H1 (cell line): ENCODE measurements at regions not wholly inside any gene's neighbourhood (a gene's known extent, or its start where the extent isn't known, plus 50 kb on each side); places are given as distances from the start of the nearest gene placed in this dataset.

ENCODE experiments used
- CTCF ChIA-PET: fragments of 300-600 bp; sonication (Branson Sonifier 250); formaldehyde crosslinking; loops from one replicate; lab custom pipeline; 2021; ENCODE audit not compliant: partially characterized antibody; lab: Charles Lee
- POLR2A ChIA-PET: fragments of 300-600 bp; sonication (Branson Sonifier 250); formaldehyde crosslinking; loops from one replicate; lab custom pipeline; 2021; ENCODE audit warnings: inconsistent platforms; ENCODE audit not compliant: partially characterized antibody; lab: Charles Lee
- DNase-seq, 2 experiments: peaks; one replicate each; pipeline versions ENCODE4 v3.0.0 to v3.0.0-alpha.2; 2010 to 2022; ENCODE audit warnings: low spot score in 2 of 2, low read depth in 1 of 2, mixed read lengths in 1 of 2
- FAIRE-seq: peaks from 2 replicates; lab custom pipeline; 2011; peaks lifted over from hg19 to GRCh38; lab: Jason Lieb, UNC
- H2AFZ ChIP-seq: 2 replicates; pipeline ENCODE4 v1.8.1; 2012; ENCODE audit warnings: low read length, inconsistent platforms
- H2AK5ac ChIP-seq: 2 replicates; pipeline ENCODE4 v1.6.1; 2013; ENCODE audit warnings: low read depth, low read length
- H2BK120ac ChIP-seq: replicated peaks from 2 replicates; pipeline ENCODE3; 2013; ENCODE audit warnings: low read depth, low read length, inconsistent platforms
- H2BK12ac ChIP-seq: 2 replicates; pipeline ENCODE4 v1.6.1; 2013; ENCODE audit warnings: low read depth, low read length
- H2BK15ac ChIP-seq: 2 replicates; pipeline ENCODE4 v1.6.1; 2013; ENCODE audit warnings: low read length
- H2BK20ac ChIP-seq: 2 replicates; pipeline ENCODE4 v1.6.1; 2013; ENCODE audit warnings: low read length
- H2BK5ac ChIP-seq: 2 replicates; pipeline ENCODE4 v1.6.1; 2013; ENCODE audit warnings: low read depth, low read length
- H3K14ac ChIP-seq: 2 replicates; pipeline ENCODE4 v1.6.1; 2013; ENCODE audit warnings: inconsistent platforms; ENCODE audit not compliant: insufficient read length
- H3K18ac ChIP-seq: 2 replicates; pipeline ENCODE4 v1.6.1; 2013; ENCODE audit warnings: low read length; ENCODE audit errors: extremely low read depth
- H3K23ac ChIP-seq: 2 replicates; pipeline ENCODE4 v1.6.1; 2013; ENCODE audit warnings: inconsistent platforms; ENCODE audit not compliant: insufficient read length
- H3K23me2 ChIP-seq: 2 replicates; pipeline ENCODE4 v1.6.1; 2013; ENCODE audit warnings: low read depth, low read length
- H3K27ac ChIP-seq: 2 replicates; pipeline ENCODE4 v1.6.1; 2011; ENCODE audit warnings: low read depth, low read length, inconsistent platforms
- H3K27me3 ChIP-seq, 4 experiments: replicated peaks in 1 of 4; 1 replicate in 1 of 4; 2 replicates in 3 of 4; pipeline versions ENCODE4 v1.6.1 to v1.8.1; 2011 to 2013; ENCODE audit warnings: low read length in 3 of 4, mild to moderate bottlenecking in 3 of 4, inconsistent platforms in 2 of 4, mixed read lengths in 2 of 4, moderate library complexity in 1 of 4; ENCODE audit not compliant: control insufficient read depth in 3 of 4, insufficient read depth in 3 of 4; ENCODE audit errors: extremely low read depth in 1 of 4
- H3K36me3 ChIP-seq, 4 experiments: 2 replicates each; pipeline versions ENCODE4 v1.6.1 to v1.8.1; 2011 to 2013; ENCODE audit warnings: mild to moderate bottlenecking in 4 of 4, low read length in 3 of 4, moderate library complexity in 2 of 4, control low read depth in 1 of 4, inconsistent platforms in 1 of 4; ENCODE audit not compliant: insufficient read depth in 4 of 4, control insufficient read depth in 2 of 4
- H3K4ac ChIP-seq: replicated peaks from 2 replicates; pipeline ENCODE3; 2013; ENCODE audit warnings: low read length, low read depth, mixed read lengths, inconsistent platforms; ENCODE audit not compliant: insufficient read length
- H3K4me1 ChIP-seq, 4 experiments: replicated peaks in 1 of 4; 1 replicate in 1 of 4; 2 replicates in 3 of 4; pipeline versions ENCODE4 v1.6.1 to v1.8.1; 2011 to 2013; ENCODE audit warnings: low read length in 3 of 4, inconsistent platforms in 2 of 4, mixed read lengths in 1 of 4; ENCODE audit not compliant: insufficient read depth in 4 of 4, control insufficient read depth in 3 of 4
- H3K4me2 ChIP-seq, 2 experiments: 2 replicates each; pipeline versions ENCODE4 v1.6.1 to v1.8.1; 2011 to 2013; ENCODE audit warnings: low read depth in 2 of 2, low read length in 2 of 2, control low read depth in 1 of 2, inconsistent platforms in 1 of 2, mild to moderate bottlenecking in 1 of 2; ENCODE audit not compliant: insufficient read depth in 1 of 2
- H3K4me3 ChIP-seq, 4 experiments: fragments of 200-600, 300-600 bp in 1 of 4; sonication (generic), shearing (Covaris generic), sonication (Bioruptor Twin) in 1 of 4; 2 replicates each; pipeline versions ENCODE4 v1.5.1 to v1.8.1; 2011 to 2016; ENCODE audit warnings: low read length in 4 of 4, low read depth in 3 of 4, control low read depth in 2 of 4, inconsistent platforms in 2 of 4, mild to moderate bottlenecking in 2 of 4, mixed read lengths in 1 of 4, moderate library complexity in 1 of 4; ENCODE audit not compliant: insufficient read depth in 2 of 4; ENCODE audit errors: extremely low read depth in 1 of 4
- H3K56ac ChIP-seq: replicated peaks from 2 replicates; pipeline ENCODE3; 2013; ENCODE audit warnings: low read depth, mild to moderate bottlenecking, mixed read lengths, low read length, inconsistent platforms; ENCODE audit not compliant: insufficient read length
- H3K79me1 ChIP-seq: 2 replicates; pipeline ENCODE4 v1.6.1; 2013; ENCODE audit warnings: low read depth, low read length, control low read depth
- H3K79me2 ChIP-seq, 2 experiments: 2 replicates each; pipeline versions ENCODE4 v1.6.1 to v1.8.1; 2012 to 2013; ENCODE audit warnings: low read length in 2 of 2, mild to moderate bottlenecking in 2 of 2, inconsistent platforms in 1 of 2; ENCODE audit not compliant: insufficient read depth in 2 of 2, control insufficient read depth in 1 of 2
- H3K9ac ChIP-seq, 4 experiments: replicated peaks in 1 of 4; 1 replicate in 1 of 4; 2 replicates in 3 of 4; pipeline versions ENCODE4 v1.6.1 to v1.8.1; 2011 to 2013; ENCODE audit warnings: low read depth in 3 of 4, low read length in 3 of 4, control low read depth in 2 of 4, mild to moderate bottlenecking in 2 of 4, moderate library complexity in 2 of 4, inconsistent platforms in 1 of 4; ENCODE audit errors: extremely low read depth in 1 of 4
- H3K9me3 ChIP-seq, 2 experiments: 2 replicates each; pipeline versions ENCODE4 v1.6.1 to v1.8.1; 2012 to 2013; ENCODE audit warnings: mild to moderate bottlenecking in 2 of 2, moderate library complexity in 2 of 2, control low read depth in 1 of 2, inconsistent platforms in 1 of 2, low read depth in 1 of 2, low read length in 1 of 2, mixed read lengths in 1 of 2; ENCODE audit not compliant: insufficient read depth in 2 of 2
- H4K20me1 ChIP-seq, 2 experiments: replicated peaks in 1 of 2; 2 replicates each; pipeline versions ENCODE3 to v1.8.1; 2011 to 2013; ENCODE audit warnings: inconsistent platforms in 2 of 2, low read length in 2 of 2, mild to moderate bottlenecking in 1 of 2; ENCODE audit not compliant: insufficient read depth in 2 of 2, control insufficient read depth in 1 of 2
- H4K5ac ChIP-seq: 2 replicates; pipeline ENCODE4 v1.6.1; 2013; ENCODE audit warnings: low read length, low read depth, mixed read lengths, inconsistent platforms; ENCODE audit not compliant: insufficient read length
- H4K8ac ChIP-seq: 2 replicates; pipeline ENCODE4 v1.8.0; 2013; ENCODE audit warnings: mild to moderate bottlenecking, moderate library complexity, low read length, inconsistent platforms; ENCODE audit not compliant: insufficient read depth; ENCODE audit errors: extremely low read depth
- H4K91ac ChIP-seq: replicated peaks from 2 replicates; pipeline ENCODE3; 2013; ENCODE audit warnings: low read length, mixed read lengths, inconsistent platforms; ENCODE audit not compliant: insufficient read length
- BRCA1 ChIP-seq: IDR thresholded peaks from 2 replicates; pipeline ENCODE4 v1.6.1; 2012; ENCODE audit warnings: low read depth, low read length, improper control_type of control experiment
- CBX8 ChIP-seq: fragments of 300-800, 300-1000 bp; sonication (generic); IDR thresholded peaks from 2 replicates; pipeline ENCODE4 v1.7.1; 2016; ENCODE audit warnings: low read depth, low read length, borderline replicate concordance
- CEBPB ChIP-seq: IDR thresholded peaks from 2 replicates; pipeline ENCODE4 v1.6.1; 2012; ENCODE audit warnings: low read depth, low read length
- CREB1 ChIP-seq: IDR thresholded peaks from 2 replicates; pipeline ENCODE4 v1.6.1; 2012; ENCODE audit warnings: inconsistent platforms
- CTBP2 ChIP-seq: IDR thresholded peaks from 2 replicates; pipeline ENCODE4 v1.7.0; 2011; ENCODE audit warnings: borderline replicate concordance, mild to moderate bottlenecking, moderate library complexity, mixed read lengths, low read length; ENCODE audit not compliant: insufficient read depth, insufficient read length
- EP300 ChIP-seq, 2 experiments: IDR thresholded peaks; 1 replicate in 1 of 2; 2 replicates in 1 of 2; pipeline ENCODE4 v1.6.1; 2011 to 2012; ENCODE audit warnings: low read depth in 2 of 2, low read length in 2 of 2, mild to moderate bottlenecking in 2 of 2, borderline replicate concordance in 1 of 2, inconsistent platforms in 1 of 2, moderate library complexity in 1 of 2
- HDAC2 ChIP-seq, 2 experiments: fragments of 300-600 bp in 1 of 2; sonication (generic) in 1 of 2; IDR thresholded peaks; 2 replicates each; pipeline ENCODE4 v1.6.1; 2011 to 2012; ENCODE audit warnings: low read depth in 2 of 2, low read length in 2 of 2, mild to moderate bottlenecking in 2 of 2, moderate library complexity in 2 of 2, borderline replicate concordance in 1 of 2, inconsistent platforms in 1 of 2
- KDM1A ChIP-seq: fragments of 200-600, 300-600 bp; sonication (generic); IDR thresholded peaks from 2 replicates; pipeline ENCODE4 v1.7.1; 2016; ENCODE audit warnings: mild to moderate bottlenecking, low read length, borderline replicate concordance
- NRF1 ChIP-seq: IDR thresholded peaks from 2 replicates; pipeline ENCODE4 v1.6.1; 2011; ENCODE audit warnings: mild to moderate bottlenecking, low read depth, low read length, improper control_type of control experiment
- PHF8 ChIP-seq: fragments of 200-600 bp; sonication (generic); conservative IDR thresholded peaks from 2 replicates; pipeline ENCODE4 v1.7.1; 2012; ENCODE audit warnings: low read depth, mild to moderate bottlenecking, inconsistent platforms, low read length, moderate library complexity
- SIX5 ChIP-seq: IDR thresholded peaks from 2 replicates; pipeline ENCODE4 v1.6.1; 2011; ENCODE audit warnings: mild to moderate bottlenecking, low read depth, low read length
- SUZ12 ChIP-seq: fragments of 200-600 bp; sonication (generic); IDR thresholded peaks from 2 replicates; pipeline ENCODE4 v1.6.1; 2012; ENCODE audit warnings: mild to moderate bottlenecking, inconsistent platforms, low read length, moderate library complexity, mixed read lengths
- TAF7 ChIP-seq: optimal IDR thresholded peaks from 2 replicates; pipeline ENCODE3; 2011; ENCODE audit warnings: low read depth, mild to moderate bottlenecking, inconsistent platforms, low read length, moderate library complexity, borderline replicate concordance
- TEAD4 ChIP-seq: IDR thresholded peaks from 2 replicates; pipeline ENCODE4 v1.6.1; 2012; ENCODE audit warnings: low read depth, low read length, inconsistent platforms, mixed read lengths
- WGBS, 2 experiments: shearing (Covaris generic) in 1 of 2; methylation state at CpG; one replicate each; pipeline versions ENCODE4 v1.1.6 to v1.1.7; 2013 to 2015; ENCODE audit warnings: low lambda C conversion rate in 2 of 2, mixed read lengths in 2 of 2, inconsistent platforms in 1 of 2, low coverage in 1 of 2, missing lambda C conversion rate in 1 of 2; ENCODE audit not compliant: insufficient replicate concordance in 2 of 2, insufficient coverage in 1 of 2, insufficient read length in 1 of 2; ENCODE audit errors: extremely low coverage in 1 of 2, missing lambda C conversion rate in 1 of 2; 5-methylcytosine and 5-hydroxymethylcytosine counted together
- TF ChIP-seq, protein P1 (sequence below): IDR thresholded peaks from 2 replicates; pipeline ENCODE4 v1.6.1; 2012; ENCODE audit warnings: inconsistent platforms

DNA sequence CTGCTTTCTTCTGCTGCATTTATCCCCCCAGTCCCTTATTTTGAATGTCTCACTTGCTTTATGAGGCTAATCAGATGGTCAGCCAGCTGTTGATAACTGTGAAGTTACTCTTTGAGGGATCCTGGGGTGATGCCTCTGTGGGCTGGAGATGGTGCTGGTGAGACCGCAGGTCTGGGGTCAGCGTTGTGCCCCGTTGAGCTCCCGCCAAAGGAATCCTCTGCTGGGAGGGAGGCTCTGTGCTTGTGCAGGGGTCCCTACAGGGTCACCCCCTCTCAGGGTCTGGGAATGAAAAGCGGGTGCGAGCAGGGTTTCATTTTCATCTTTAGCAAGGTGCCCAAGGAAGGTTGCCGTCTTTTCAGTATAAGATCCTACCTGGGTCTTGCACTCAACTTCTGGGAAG is 161.2 kb upstream of the RTL1 start:
- Histone ChIP-seq H3K36me3 (no peaks in the 10 kb centered on the region), H3K4me3 (no peak overlapping the region), H2BK20ac (no peak overlapping the region), H3K4ac (no peak overlapping the region), H3K23ac (no peak overlapping the region), H4K8ac (no peak overlapping the region), H3K9ac (no peak overlapping the region), H4K20me1 (no peaks in the 10 kb centered on the region), H3K56ac (no peak overlapping the region), H4K5ac (no peak overlapping the region), H3K14ac (no peak overlapping the region), H3K79me2 (no peaks in the 10 kb centered on the region), H3K4me1 (no peaks in the 10 kb centered on the region), H4K91ac (no peak overlapping the region), H2AK5ac (no peak overlapping the region), H3K4me2 (no peak overlapping the region), H3K27me3 (peaks cover 0 to 2% (median 0%) of the 10 kb centered on the region in 4 experiments; a peak in 1 of 7 replicates), H2AFZ (no peak overlapping the region), H3K9me3 (peaks cover 0 to 4% of the 10 kb centered on the region in 2 experiments; a peak in 1 of 4 replicates), H3K27ac (no peak overlapping the region), H2BK12ac (no peak overlapping the region), H3K79me1 (no peaks in the 10 kb centered on the region), H3K23me2 (no peaks in the 10 kb centered on the region), H2BK15ac (no peak overlapping the region), H2BK120ac (no peak overlapping the region), H2BK5ac (no peak overlapping the region), H3K18ac (no peak overlapping the region)
- FAIRE-seq (no peak), DNase-seq (no peak)
- POLR2A ChIA-PET: no interaction called here
- CTCF ChIA-PET: interaction anchor here (1.3 to 2.8 kb wide), 4 partner anchors 11 to 163 kb away, joined by 3 to 11 read pairs (median 3); no protein-coding TSS in a partner anchor
- 89% methylated on average over 7 of the region's 7 CpGs; no CpG with 5 or more reads in 1 of the 2 experiments for WGBS, 2 experiments
- TF ChIP-seq HDAC2 (IDR thresholded peaks at IDR 0.05; ENCODE audit: borderline replicate concordance in 1 of 2, low read depth in 2 of 2, low read length in 2 of 2) (no peak), SUZ12 (no peak), CBX8 (no peak), EP300 (IDR thresholded peaks at IDR 0.05; ENCODE audit: borderline replicate concordance in 1 of 2, low read depth in 2 of 2, low read length in 2 of 2) (no peak), CTBP2 (no peak), NRF1 (no peak), CREB1 (no peak), KDM1A (no peak), TAF7 (no peak), TEAD4 (no peak), BRCA1 (no peak), SIX5 (no peak), PHF8 (no peak), CEBPB (no peak)
- TF ChIP-seq, protein P1, sequence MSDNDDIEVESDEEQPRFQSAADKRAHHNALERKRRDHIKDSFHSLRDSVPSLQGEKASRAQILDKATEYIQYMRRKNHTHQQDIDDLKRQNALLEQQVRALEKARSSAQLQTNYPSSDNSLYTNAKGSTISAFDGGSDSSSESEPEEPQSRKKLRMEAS: no peak
